ENCODE measurements at regions not wholly inside any gene's neighbourhood (a gene's known extent, or its start where the extent isn't known, plus 50 kb on each side); places are given as distances from the start of the nearest gene placed in this dataset.

- DNase-seq: no peak
Observed at GRCh38 chr15:47552978-47553608, 164.2 kb upstream of the SEMA6D start.

GRCh38 chr15:47553947-47554346, 163.4 kb upstream of the SEMA6D start:
- no peak for DNase-seq

GRCh38 chr15:47561102-47561501, 156.2 kb upstream of the SEMA6D start:
- DNase-seq: no peak

GRCh38 chr15:47565949-47566348, 151.4 kb upstream of the SEMA6D start:
- no peak for DNase-seq

- no peak for DNase-seq
Observed at GRCh38 chr15:47566610-47567009, 150.7 kb upstream of the SEMA6D start.

- DNase-seq: no peak
Observed at GRCh38 chr15:47568030-47568429, 149.3 kb upstream of the SEMA6D start.

GRCh38 chr15:47570044-47570443, 147.3 kb upstream of the SEMA6D start:
- DNase-seq: no peak

GRCh38 chr15:47570451-47570850, 146.9 kb upstream of the SEMA6D start:
- no peak for DNase-seq

GRCh38 chr15:47570881-47571640, 146.2 kb upstream of the SEMA6D start:
- DNase-seq: no peak

- DNase-seq: no peak
Observed at GRCh38 chr15:47573673-47574072, 143.6 kb upstream of the SEMA6D start.

- DNase-seq: no peak
Observed at GRCh38 chr15:47577000-47577399, 140.3 kb upstream of the SEMA6D start.

- no peak for DNase-seq
Observed at GRCh38 chr15:47577461-47577860, 139.8 kb upstream of the SEMA6D start.

- DNase-seq: no peak
Observed at GRCh38 chr15:47582233-47582632, 135.1 kb upstream of the SEMA6D start.

- no peak for DNase-seq
Observed at GRCh38 chr15:47584316-47584715, 133.0 kb upstream of the SEMA6D start.

GRCh38 chr15:47586653-47587224, 130.6 kb upstream of the SEMA6D start:
- peak; percentile 83 for DNase-seq

GRCh38 chr15:47587940-47588802, 129.1 kb upstream of the SEMA6D start:
- DNase-seq: no peak

GRCh38 chr15:47588958-47589357, 128.3 kb upstream of the SEMA6D start:
- DNase-seq: no peak

- DNase-seq: no peak
Observed at GRCh38 chr15:47598996-47599395, 118.3 kb upstream of the SEMA6D start.

- DNase-seq: no peak
Observed at GRCh38 chr15:47599806-47600205, 117.5 kb upstream of the SEMA6D start.

- no peak for DNase-seq
Observed at GRCh38 chr15:47602121-47602520, 115.2 kb upstream of the SEMA6D start.

GRCh38 chr15:47603026-47603425, 114.3 kb upstream of the SEMA6D start:
- DNase-seq: no peak

- DNase-seq: no peak
Observed at GRCh38 chr15:47607695-47608094, 109.6 kb upstream of the SEMA6D start.

GRCh38 chr15:47609693-47610092, 107.6 kb upstream of the SEMA6D start:
- no peak for DNase-seq

Data from NCI-H1105 (cell line).